HG03108 (cell line): ENCODE measurements at regions not wholly inside any gene's neighbourhood (a gene's known extent, or its start where the extent isn't known, plus 50 kb on each side); places are given as distances from the start of the nearest gene placed in this dataset.
A peak's percentile ranks its signal among the peaks of the same experiment; 100 is the strongest.
"Not testable (repeated sequence)": the region's sequence is repeated elsewhere in the genome, so short reads cannot be mapped to it uniquely, and the experiment has no call there.

Experiments used
- ATAC-seq: cut with Tn5 transposase; IDR thresholded peaks from one replicate; pipeline ENCODE4 v1.9.1; 2021; ENCODE audit warnings: moderate library complexity; ENCODE audit not compliant: unreplicated experiment

GRCh38 chr11:59008947-59009346, 69.7 kb downstream of the GLYATL1 start:
- no peak for ATAC-seq

- peak; percentile 63 for ATAC-seq
These were observed 70.4 kb downstream of the GLYATL1 start for GRCh38 chr11:59009661-59010060.

- no peak for ATAC-seq
These were observed 71.4 kb downstream of the GLYATL1 start for GRCh38 chr11:59010708-59011107.

GRCh38 chr11:59011655-59012397, 72.5 kb downstream of the GLYATL1 start:
- no peak for ATAC-seq

GRCh38 chr11:59012398-59013265, 73.3 kb downstream of the GLYATL1 start:
- ATAC-seq, result no peak

GRCh38 chr11:59025097-59025496, 61.0 kb upstream of the GLYATL1B start:
- ATAC-seq, result no peak

GRCh38 chr11:59028105-59028504, 58.0 kb upstream of the GLYATL1B start:
- ATAC-seq, result no peak

- no peak for ATAC-seq
These were observed 56.7 kb upstream of the GLYATL1B start for GRCh38 chr11:59029366-59029889.

- ATAC-seq, result no peak
These were observed 56.1 kb upstream of the GLYATL1B start for GRCh38 chr11:59030037-59030436.

- not testable (repeated sequence) for ATAC-seq
These were observed 54.4 kb upstream of the GLYATL1B start for GRCh38 chr11:59031746-59032145.
